Right cardiac atrium (tissue), 5 donors: ENCODE measurements at regions not wholly inside any gene's neighbourhood (a gene's known extent, or its start where the extent isn't known, plus 50 kb on each side); places are given as distances from the start of the nearest gene placed in this dataset.
"Not testable (repeated sequence)": the region's sequence is repeated elsewhere in the genome, so short reads cannot be mapped to it uniquely, and the experiment has no call there.

Experiments used
- ATAC-seq, 2 donors: fragments of 200-7000 bp; cut with Tn5 transposase; one replicate each; pipeline versions ENCODE4 v1.8.0 to v1.9.1; 2020; ENCODE audit warnings: moderate library complexity in 2 of 2, mild to moderate bottlenecking in 1 of 2
- DNase-seq, 3 donors: peaks; one replicate each; pipeline ENCODE4 v3.0.0-alpha.2; 2020
- H3K27ac ChIP-seq: one replicate; pipeline ENCODE4 v1.5.1; 2013; ENCODE audit warnings: mild to moderate bottlenecking, low read length, control low read depth, moderate library complexity
- H3K27me3 ChIP-seq: one replicate; pipeline ENCODE4 v1.6.1; 2013; ENCODE audit not compliant: control insufficient read depth, insufficient read depth
- H3K4me1 ChIP-seq: one replicate; pipeline ENCODE4 v1.6.1; 2013; ENCODE audit warnings: low read length; ENCODE audit not compliant: control insufficient read depth, insufficient read depth
- H3K4me3 ChIP-seq: one replicate; pipeline ENCODE4 v1.5.1; 2013; ENCODE audit warnings: low read length, control low read depth
- H3K9me3 ChIP-seq: one replicate; pipeline ENCODE4 v1.6.1; 2013; ENCODE audit warnings: low read length; ENCODE audit not compliant: control insufficient read depth
- WGBS: extraction: QIAGEN DNeasy Blood & Tissue Kit; methylation state at CpG from one replicate; pipeline ENCODE4 v1.1.7; 2013; 5-methylcytosine and 5-hydroxymethylcytosine counted together
- intact Hi-C, 4 donors: fragments of 100-400 bp; cut with DNase I; formaldehyde crosslinking; loops; one replicate each; pipeline versions ENCODE4 v1.11.0 to v1.14.0; 2022 to 2023
- donor health status: healthy with polysubstance abuse.
- donor health status: DM: no; HTN: yes; CAD: no.
- donor health status: DM: no; HTN: no; CAD: no.
- donor health status: DM: no; HTN: yes; CAD: no; lungs with severe emphysema.
- donor health status: DM: yes; HTN: yes; CAD: no.

- no peak overlapping the region for H3K4me3 ChIP-seq
- no peak for DNase-seq
- no peaks in the 10 kb centered on the region for H3K4me1 ChIP-seq
- intact Hi-C loops: no loop called here
- no peaks in the 10 kb centered on the region for H3K9me3 ChIP-seq
- H3K27me3 ChIP-seq: no peaks in the 10 kb centered on the region
- no peak for ATAC-seq
- 86% methylated on average over 32 of the region's 32 CpGs for WGBS
- no peak overlapping the region for H3K27ac ChIP-seq
These were observed 78.9 kb upstream of the PPP2R3B start for GRCh38 chrX:465418-466215.

GRCh38 chrX:466836-467235, 80.1 kb upstream of the PPP2R3B start:
- H3K9me3 ChIP-seq, H3K4me3 ChIP-seq, H3K4me1 ChIP-seq, H3K27me3 ChIP-seq, intact Hi-C loops, H3K27ac ChIP-seq, ATAC-seq, DNase-seq: not testable (repeated sequence)
- WGBS: 94% methylated on average over 17 of the region's 17 CpGs

GRCh38 chrX:467686-468085, 81.0 kb upstream of the PPP2R3B start:
- WGBS: 88% methylated on average over 16 of the region's 16 CpGs
- H3K27ac ChIP-seq, H3K4me3 ChIP-seq, H3K9me3 ChIP-seq, H3K4me1 ChIP-seq, ATAC-seq, H3K27me3 ChIP-seq, intact Hi-C loops, DNase-seq: not testable (repeated sequence)

GRCh38 chrX:468979-469378, 82.3 kb upstream of the PPP2R3B start:
- 87% methylated on average over 9 of the region's 9 CpGs for WGBS

GRCh38 chrX:470686-471085, 84.0 kb upstream of the PPP2R3B start:
- H3K4me3 ChIP-seq: no peak overlapping the region
- intact Hi-C loops: no loop called here
- no peak overlapping the region for H3K27ac ChIP-seq
- WGBS: 91% methylated on average over 12 of the region's 12 CpGs
- H3K4me1 ChIP-seq: no peaks in the 10 kb centered on the region
- DNase-seq: no peak
- H3K27me3 ChIP-seq: no peaks in the 10 kb centered on the region
- no peaks in the 10 kb centered on the region for H3K9me3 ChIP-seq
- ATAC-seq: no peak

More at GRCh38 chrX:468979-469378, 82.3 kb upstream of the PPP2R3B start:
- ATAC-seq (no peak), DNase-seq (no peak)
- Histone ChIP-seq H3K9me3 (no peaks in the 10 kb centered on the region), H3K4me1 (no peaks in the 10 kb centered on the region), H3K27ac (no peak overlapping the region), H3K4me3 (no peak overlapping the region), H3K27me3 (no peaks in the 10 kb centered on the region)
- intact Hi-C loops: no loop called here

GRCh38 chrX:471281-471680, 84.6 kb upstream of the PPP2R3B start:
- no peak overlapping the region for H3K4me3 ChIP-seq
- no peaks in the 10 kb centered on the region for H3K9me3 ChIP-seq
- no peaks in the 10 kb centered on the region for H3K27me3 ChIP-seq
- WGBS: 83% methylated on average over 9 of the region's 9 CpGs
- intact Hi-C loops: no loop called here
- DNase-seq (no peak), ATAC-seq (no peak)
- no peak overlapping the region for H3K27ac ChIP-seq
- H3K4me1 ChIP-seq: no peaks in the 10 kb centered on the region

- H3K9me3 ChIP-seq, DNase-seq, H3K27ac ChIP-seq, ATAC-seq, H3K4me1 ChIP-seq, H3K4me3 ChIP-seq, intact Hi-C loops, H3K27me3 ChIP-seq: not testable (repeated sequence)
- 93% methylated on average over 9 of the region's 9 CpGs for WGBS
These were observed 85.6 kb upstream of the PPP2R3B start for GRCh38 chrX:472275-472674.

- Histone ChIP-seq H3K27ac (no peak overlapping the region), H3K9me3 (no peaks in the 10 kb centered on the region), H3K4me1 (no peaks in the 10 kb centered on the region), H3K4me3 (no peak overlapping the region), H3K27me3 (no peaks in the 10 kb centered on the region)
- WGBS: 89% methylated on average over 36 of the region's 36 CpGs
- ATAC-seq (no peak), DNase-seq (no peak)
- intact Hi-C loops: no loop called here
These were observed 89.4 kb upstream of the PPP2R3B start for GRCh38 chrX:475926-476723.

- DNase-seq: no peak
- ATAC-seq: no peak
- Histone ChIP-seq H3K4me1 (no peaks in the 10 kb centered on the region), H3K27me3 (no peaks in the 10 kb centered on the region), H3K27ac (no peak overlapping the region), H3K9me3 (no peaks in the 10 kb centered on the region), H3K4me3 (no peak overlapping the region)
- intact Hi-C loops: no loop called here
- WGBS: 85% methylated on average over 21 of the region's 21 CpGs
These were observed 90.0 kb upstream of the PPP2R3B start for GRCh38 chrX:476724-477075.

- DNase-seq (no peak), ATAC-seq (no peak)
- H3K9me3 ChIP-seq: no peaks in the 10 kb centered on the region
- H3K4me3 ChIP-seq: no peak overlapping the region
- no peaks in the 10 kb centered on the region for H3K27me3 ChIP-seq
- H3K27ac ChIP-seq: no peak overlapping the region
- intact Hi-C loops: no loop called here
- no peaks in the 10 kb centered on the region for H3K4me1 ChIP-seq
- WGBS: 73% methylated on average over 18 of the region's 18 CpGs
These were observed 90.8 kb upstream of the PPP2R3B start for GRCh38 chrX:477441-478012.

- H3K4me1 ChIP-seq: no peaks in the 10 kb centered on the region
- ATAC-seq: no peak
- WGBS: 91% methylated on average over 20 of the region's 20 CpGs
These were observed 92.7 kb upstream of the PPP2R3B start for GRCh38 chrX:479273-479981.

More at GRCh38 chrX:479273-479981, 92.7 kb upstream of the PPP2R3B start:
- Histone ChIP-seq H3K9me3 (no peaks in the 10 kb centered on the region), H3K4me3 (no peak overlapping the region), H3K27ac (no peak overlapping the region), H3K27me3 (no peaks in the 10 kb centered on the region)
- intact Hi-C loops: no loop called here
- no peak for DNase-seq
